GM18868 (cell line): ENCODE measurements at regions not wholly inside any gene's neighbourhood (a gene's known extent, or its start where the extent isn't known, plus 50 kb on each side); places are given as distances from the start of the nearest gene placed in this dataset.

Experiments used
- ATAC-seq: cut with Tn5 transposase; IDR thresholded peaks from one replicate; pipeline ENCODE4 v1.9.1; 2021; ENCODE audit warnings: mild to moderate bottlenecking, moderate library complexity; ENCODE audit not compliant: unreplicated experiment

DNA sequence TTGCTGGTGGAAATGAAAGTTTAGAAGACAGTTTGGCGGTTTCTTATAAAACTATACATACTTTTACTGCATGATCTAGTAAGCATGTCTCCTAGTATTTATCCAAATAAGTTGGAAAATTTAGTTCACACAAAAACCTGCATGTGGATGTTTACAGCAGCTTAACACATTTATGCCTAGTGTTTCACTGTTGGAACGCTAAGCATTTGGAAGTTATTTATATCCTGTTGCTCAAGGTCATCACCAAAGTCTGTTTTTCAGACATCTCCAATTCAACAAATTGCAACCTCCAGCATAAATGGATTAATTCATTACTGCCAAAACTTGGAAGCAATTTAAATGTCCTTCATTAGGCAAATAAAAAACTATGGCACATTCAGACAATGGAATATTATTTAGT, 461.8 kb downstream of the SUCLA2 start:
- ATAC-seq = no peak

DNA sequence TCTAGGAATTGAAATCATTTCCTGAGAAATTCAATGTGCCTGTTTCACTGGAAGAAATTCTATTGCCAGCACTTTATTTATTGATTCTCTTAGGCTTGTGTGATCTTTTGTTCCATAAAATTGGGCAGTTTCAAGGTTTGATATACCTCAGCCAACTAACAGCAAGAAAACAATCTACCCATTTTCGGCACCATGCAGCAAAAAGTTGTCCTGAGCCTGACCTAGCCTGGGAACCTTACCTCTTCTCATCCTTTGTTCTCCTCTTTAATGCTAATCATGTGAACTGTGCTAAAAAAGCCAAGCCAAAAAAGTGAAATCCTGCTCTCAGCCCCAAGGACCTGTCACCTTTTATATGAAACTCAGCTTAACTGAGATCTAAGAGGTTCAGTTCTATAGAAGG, 477.3 kb downstream of the SUCLA2 start:
- ATAC-seq = no peak

GRCh38 chr13:47521890-47522487, 479.1 kb downstream of the SUCLA2 start:
- ATAC-seq = no peak

- ATAC-seq = no peak
Measured at GRCh38 chr13:47519626-47520025, 481.4 kb downstream of the SUCLA2 start.

- ATAC-seq = no peak
Measured at GRCh38 chr13:47518530-47518929, 482.5 kb downstream of the SUCLA2 start.

- no peak for ATAC-seq
Measured at GRCh38 chr13:47511647-47512046, 489.4 kb downstream of the SUCLA2 start.

DNA sequence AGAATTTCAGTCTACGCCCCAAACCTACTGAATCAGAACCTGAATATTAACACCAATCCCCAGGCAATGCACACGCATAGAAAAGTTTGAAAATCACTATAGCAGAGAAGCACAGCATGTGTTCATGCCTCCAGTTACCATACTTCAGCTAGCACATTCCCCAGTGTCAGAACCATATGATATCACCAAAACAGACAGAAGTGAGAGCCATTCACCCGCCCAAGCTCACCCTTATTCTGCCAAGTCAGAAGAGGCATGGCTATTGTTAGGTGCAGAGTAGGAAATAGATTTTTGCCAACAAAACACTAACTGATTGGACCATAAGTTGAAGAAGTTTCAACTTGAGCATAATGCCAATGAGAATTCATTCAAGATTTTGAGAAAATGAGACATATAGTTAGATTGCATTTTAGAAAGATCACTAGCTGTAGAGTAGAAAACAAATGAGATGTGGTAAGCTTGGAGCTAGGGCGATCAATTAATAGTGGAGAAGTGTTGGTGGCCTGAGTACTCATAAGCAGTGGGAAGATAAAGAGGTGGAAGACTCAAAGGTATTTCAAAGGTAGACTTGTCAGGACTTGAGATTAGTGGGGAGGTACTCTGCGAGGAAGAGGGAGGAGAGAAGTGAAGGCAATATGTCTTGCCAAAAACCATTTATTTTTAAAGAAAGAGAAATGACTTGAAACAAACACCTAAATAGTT, 492.4 kb downstream of the SUCLA2 start:
- ATAC-seq = no peak

GRCh38 chr13:47503475-47503874, 497.6 kb downstream of the SUCLA2 start:
- no peak for ATAC-seq

DNA sequence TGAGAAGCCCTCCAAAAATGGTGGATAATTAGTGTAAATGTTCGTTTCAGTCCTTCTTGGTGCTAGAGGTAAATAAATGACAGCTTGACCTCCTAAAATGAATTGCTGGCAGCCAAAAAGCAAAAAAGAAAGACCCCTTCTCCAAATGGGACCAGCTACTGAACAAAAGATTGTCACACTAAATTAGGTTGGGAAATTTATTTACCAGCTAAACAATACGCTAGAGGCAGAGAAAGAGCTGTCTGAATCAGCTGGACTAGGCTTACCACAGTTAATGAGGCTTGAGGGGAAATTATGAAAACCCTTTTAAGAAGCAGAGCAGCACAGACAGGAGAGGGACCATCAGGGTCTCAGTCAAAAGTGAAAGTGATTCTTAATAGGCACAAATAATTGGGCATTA, 498.9 kb downstream of the SUCLA2 start:
- ATAC-seq = no peak

DNA sequence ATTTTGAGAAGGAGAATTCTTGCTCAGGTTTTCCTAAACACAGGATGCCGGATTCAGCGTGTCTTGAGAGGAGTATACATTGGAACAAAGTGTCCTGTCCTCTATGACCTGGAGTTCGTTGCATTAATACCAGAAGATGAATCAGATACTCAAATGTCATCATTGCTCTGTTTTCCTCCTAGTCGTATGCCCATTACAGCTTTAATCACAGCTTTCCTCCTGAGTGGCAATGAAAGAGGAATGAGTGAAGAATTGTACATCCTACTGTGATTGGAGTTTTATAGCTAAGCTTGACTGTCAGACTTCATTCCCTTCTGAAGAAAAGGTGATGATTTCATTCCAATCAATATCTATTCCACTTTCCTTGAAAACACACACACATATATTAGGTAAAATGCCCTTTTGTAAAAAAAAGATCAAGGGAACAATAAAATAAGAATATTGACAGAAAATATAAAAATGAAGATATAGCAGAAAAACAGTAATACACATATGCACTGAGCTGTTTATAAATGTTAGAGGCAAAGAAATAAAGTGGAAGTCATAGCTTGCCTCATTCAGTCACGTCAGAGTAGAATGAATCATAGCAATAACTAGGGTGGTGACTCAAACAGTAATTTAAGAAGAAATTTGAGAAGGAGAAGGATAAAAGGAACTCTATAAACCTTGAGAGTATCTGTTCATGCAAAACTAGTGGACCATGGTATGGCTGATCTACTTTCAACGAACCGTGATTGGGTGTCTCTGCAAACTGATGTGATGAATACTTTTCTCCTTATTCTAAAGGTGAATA, 501.5 kb downstream of the SUCLA2 start:
- ATAC-seq = no peak

- no peak for ATAC-seq
Measured at GRCh38 chr13:47484548-47484947, 516.5 kb downstream of the SUCLA2 start.

DNA sequence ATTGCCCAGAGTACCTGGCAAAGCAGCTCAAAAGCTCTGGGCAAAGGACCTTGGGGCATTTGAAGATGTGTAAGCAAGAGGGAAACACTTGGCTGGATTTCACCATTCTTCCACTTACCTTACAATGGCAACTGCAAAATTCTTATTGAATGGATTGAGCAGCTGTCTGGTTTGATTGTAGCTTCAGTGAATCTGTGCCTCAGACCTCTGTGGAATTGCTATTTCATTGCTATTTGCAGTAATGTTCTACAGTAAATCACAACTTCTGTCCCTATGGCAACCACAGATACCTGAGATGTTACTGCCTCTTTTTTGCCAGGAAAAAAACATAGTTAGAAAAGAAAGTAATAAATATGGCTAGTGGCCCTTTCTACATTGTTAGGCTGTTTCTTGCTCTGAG, 519.5 kb downstream of the SUCLA2 start:
- no peak for ATAC-seq

DNA sequence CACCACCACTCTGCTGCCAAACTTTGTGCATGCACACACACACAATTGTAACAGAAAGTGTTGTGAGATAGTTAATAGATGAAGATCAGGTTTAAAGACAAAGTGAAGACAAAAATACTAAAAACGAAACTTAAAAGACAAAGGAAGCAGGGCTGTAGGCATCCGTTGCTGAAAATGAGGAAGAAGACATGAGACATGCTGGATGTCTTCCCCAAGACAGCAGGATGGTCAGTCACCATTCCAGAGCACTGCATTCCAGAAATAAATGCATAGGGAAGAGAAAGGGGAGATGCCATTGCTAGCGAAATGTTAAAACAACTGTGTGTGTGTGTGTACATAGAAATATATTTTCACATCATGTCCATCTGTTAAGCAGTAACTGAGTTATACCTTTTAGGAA, 520.1 kb downstream of the SUCLA2 start:
- ATAC-seq = no peak

GRCh38 chr13:47480121-47480520, 521.0 kb downstream of the SUCLA2 start:
- no peak for ATAC-seq

GRCh38 chr13:47478985-47479384, 522.1 kb downstream of the SUCLA2 start:
- no peak for ATAC-seq

- ATAC-seq = no peak
Measured at GRCh38 chr13:47475441-47475948, 525.6 kb downstream of the SUCLA2 start.

GRCh38 chr13:47474839-47475238, 526.2 kb downstream of the SUCLA2 start:
- ATAC-seq = no peak

DNA sequence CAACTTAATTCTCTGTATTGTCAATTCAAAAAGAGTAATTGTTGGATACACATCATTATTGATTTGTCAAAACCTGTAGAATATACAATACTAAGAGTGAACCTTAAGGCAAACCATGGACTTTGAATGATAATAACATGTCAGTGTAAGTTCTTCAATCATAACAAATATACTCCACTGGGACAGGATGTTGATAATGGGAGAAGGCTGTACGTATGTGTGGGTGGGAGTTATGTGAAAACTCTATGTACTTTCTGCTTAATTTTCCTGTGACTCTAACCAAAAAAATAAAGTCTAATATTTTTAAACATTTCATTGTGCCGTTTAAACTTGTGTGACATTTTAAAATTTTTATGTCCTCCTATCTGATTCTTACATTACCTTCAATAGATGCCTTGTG, 526.7 kb downstream of the SUCLA2 start:
- ATAC-seq = no peak

- ATAC-seq = no peak
Measured at GRCh38 chr13:47472516-47472915, 528.6 kb downstream of the SUCLA2 start.

DNA sequence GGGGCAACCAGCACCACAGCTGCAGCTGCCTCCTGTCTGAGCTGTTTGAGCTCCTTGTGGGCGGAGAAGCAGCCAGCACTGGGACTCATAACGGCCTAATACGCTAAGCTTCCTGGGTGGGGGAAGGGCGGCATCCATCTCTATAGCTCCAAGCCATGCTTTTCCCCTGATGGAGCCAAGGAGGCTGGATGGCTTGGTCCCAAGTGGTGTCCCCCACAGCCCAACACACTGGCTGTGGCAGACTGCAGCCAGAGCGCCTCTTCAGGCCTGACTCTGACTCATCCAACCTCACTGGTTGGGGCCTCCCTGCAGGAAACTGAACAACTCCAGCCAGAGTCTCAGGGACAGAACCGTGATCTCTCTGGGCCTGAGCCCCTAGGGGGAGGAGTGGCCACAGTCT, 537.3 kb downstream of the SUCLA2 start:
- no peak for ATAC-seq

- no peak for ATAC-seq
Measured at GRCh38 chr13:47463002-47463401, 538.1 kb downstream of the SUCLA2 start.

DNA sequence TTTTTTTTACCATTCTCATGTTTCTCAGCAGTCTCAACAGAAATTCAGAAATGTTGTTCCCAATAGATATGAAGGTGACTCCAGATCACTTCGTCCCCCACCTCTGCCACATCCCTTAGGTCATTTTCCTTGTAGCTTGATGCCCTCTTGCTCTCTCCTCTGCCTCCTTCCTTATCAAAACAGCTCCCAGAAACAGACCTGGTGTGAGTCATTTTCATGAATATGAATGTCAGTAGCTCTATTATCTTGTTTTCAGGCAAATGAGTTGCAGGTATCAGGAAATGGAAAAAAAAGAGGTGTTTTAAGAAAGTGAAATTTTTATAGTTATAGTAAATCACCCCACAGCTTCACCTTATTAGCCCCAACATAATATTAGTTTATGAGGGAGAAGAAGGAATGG, 539.3 kb downstream of the SUCLA2 start:
- ATAC-seq = no peak
